GM12892 (cell line): ENCODE measurements at regions not wholly inside any gene's neighbourhood (a gene's known extent, or its start where the extent isn't known, plus 50 kb on each side); places are given as distances from the start of the nearest gene placed in this dataset.

Experiments used
- POLR2A ChIP-seq: IDR thresholded peaks from 2 replicates; pipeline ENCODE4 v1.6.1; 2011; ENCODE audit warnings: low read depth, low read length, control low read depth
- POLR2AphosphoS5 ChIP-seq: IDR thresholded peaks from 2 replicates; pipeline ENCODE4 v1.6.1; 2011; ENCODE audit warnings: low read depth, low read length, control low read depth

DNA sequence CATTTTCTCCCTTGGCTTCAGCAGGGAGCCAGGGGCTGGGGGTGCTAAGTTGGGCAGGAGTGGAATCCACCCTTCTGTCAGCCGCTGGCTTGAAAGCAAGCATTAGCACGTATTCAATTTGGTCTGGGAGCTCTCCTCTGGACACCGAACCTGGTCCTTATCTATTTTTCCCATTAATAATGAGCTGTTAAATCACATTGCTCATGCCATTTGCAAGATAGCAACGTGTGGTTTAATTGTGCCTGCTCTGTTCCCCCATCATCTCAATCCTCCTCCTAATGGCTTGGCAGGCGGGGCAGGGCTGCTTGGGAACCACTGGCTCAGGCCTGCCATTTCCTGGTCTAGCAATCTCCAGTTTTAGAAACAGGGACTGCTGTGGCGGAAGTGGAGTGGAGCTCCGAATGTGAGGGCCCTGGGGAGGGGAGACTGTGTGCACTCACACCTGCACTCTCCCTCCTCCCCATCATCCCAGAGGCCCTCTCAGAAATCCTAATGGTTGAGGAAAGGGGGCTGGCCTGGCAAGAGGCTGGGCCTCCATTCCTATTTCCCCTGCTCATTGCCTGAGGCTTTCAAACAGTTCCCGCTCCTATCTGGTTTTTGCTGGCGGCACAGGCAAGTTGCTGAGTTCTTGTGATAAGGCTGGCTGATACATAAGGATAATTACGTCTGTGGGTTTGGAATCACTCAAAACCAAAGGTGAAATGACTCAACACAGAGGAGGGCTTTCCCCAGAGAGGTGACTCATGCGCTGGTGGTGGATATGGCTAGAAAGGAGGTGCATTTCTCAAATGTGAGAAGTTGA is 201.2 kb upstream of the E2F8 start:
- TF ChIP-seq POLR2A (no peak), POLR2AphosphoS5 (no peak)
